ENCODE measurements at regions not wholly inside any gene's neighbourhood (a gene's known extent, or its start where the extent isn't known, plus 50 kb on each side); places are given as distances from the start of the nearest gene placed in this dataset.

GRCh38 chr5:68627001-68627400, 411.4 kb downstream of the PIK3R1 start:
- CTCF ChIA-PET = no interaction called here
- H4K20me1 ChIP-seq (ENCODE audit: insufficient read depth) = no peaks in the 10 kb centered on the region
- H3K9me2 ChIP-seq (ENCODE audit: insufficient read depth) = no peaks in the 10 kb centered on the region
- DNase-seq (ENCODE audit: low read depth, low spot score) = no peak
- RAD21 ChIA-PET (ENCODE audit: low non-redundant PET in 1 of 2, low total read pairs in 2 of 2, uncharacterized antibody in 2 of 2, unreplicated experiment in 2 of 2) = no interaction called here
- intact Hi-C loops (cut with micrococcal nuclease) = no loop called here
- no peaks in the 10 kb centered on the region for H3K27me3 ChIP-seq (ENCODE audit: insufficient read depth, low read length)
- POLR2A ChIA-PET = no interaction called here
- no peak overlapping the region for H3K4me2 ChIP-seq (ENCODE audit: low read length)
- H2AFZ ChIP-seq (ENCODE audit: low read depth, low read length, poor library complexity, severe bottlenecking) = no peak overlapping the region
- no peak overlapping the region for H3K9ac ChIP-seq (ENCODE audit: low read length)
- no peaks in the 10 kb centered on the region for H3K9me3 ChIP-seq (ENCODE audit: control insufficient read depth in 1 of 2, insufficient read depth in 1 of 2, low read depth in 1 of 2, low read length in 2 of 2)
- H3K79me2 ChIP-seq (ENCODE audit: insufficient read depth, low read length) = no peaks in the 10 kb centered on the region
- H3K4me1 ChIP-seq (ENCODE audit: control insufficient read depth in 1 of 2, insufficient read depth in 2 of 2, low read length in 2 of 2) = no peaks in the 10 kb centered on the region
- no peak overlapping the region for H3K4me3 ChIP-seq (replicated peaks in 1 of 2; ENCODE audit: low read depth in 1 of 2, low read length in 2 of 2)
- no peak for ATAC-seq
- H3K27ac ChIP-seq (ENCODE audit: low read depth, low read length) = no peak overlapping the region
- H3K36me3 ChIP-seq (ENCODE audit: control insufficient read depth in 1 of 2, insufficient read depth in 2 of 2, low read length in 2 of 2) = no peaks in the 10 kb centered on the region
- no peak for TF ChIP-seq EZH2 (IDR thresholded peaks at IDR 0.05)
- no peak for TF ChIP-seq REST (IDR thresholded peaks at IDR 0.05; ENCODE audit: low read depth)
- no peak for TF ChIP-seq CBX3 (IDR thresholded peaks at IDR 0.05; ENCODE audit: low read depth)
- no peak for TF ChIP-seq MAX (IDR thresholded peaks at IDR 0.05)
- no peak for TF ChIP-seq SRF (IDR thresholded peaks at IDR 0.05; ENCODE audit: low read depth)
- no peak for TF ChIP-seq TCF7L2 (IDR thresholded peaks at IDR 0.05; ENCODE audit: borderline replicate concordance, extremely low read depth, insufficient read depth, insufficient read length)
- TF ChIP-seq YY1 (IDR thresholded peaks at IDR 0.05; ENCODE audit: extremely low read depth, insufficient replicate concordance, low read depth, low read length) = no peak
- TF ChIP-seq EZH2phosphoT487 (IDR thresholded peaks at IDR 0.05; ENCODE audit: borderline replicate concordance) = no peak
- no peak for TF ChIP-seq ZFX (IDR thresholded peaks at IDR 0.05)
- TF ChIP-seq ZBTB33 (IDR thresholded peaks at IDR 0.05; ENCODE audit: extremely low read depth, insufficient replicate concordance, low read length) = no peak
- no peak for TF ChIP-seq ZNF274 (IDR thresholded peaks at IDR 0.05; ENCODE audit: low read depth, low read length)
- no peak for TF ChIP-seq POLR2AphosphoS5 (IDR thresholded peaks at IDR 0.05; ENCODE audit: low read depth, low read length)
- TF ChIP-seq RAD21 (IDR thresholded peaks at IDR 0.05; ENCODE audit: low read depth) = no peak
- TF ChIP-seq POLR2A (IDR thresholded peaks at IDR 0.05; ENCODE audit: borderline replicate concordance, extremely low read depth, insufficient read depth, insufficient read length) = no peak
- no peak for TF ChIP-seq CTCF (IDR thresholded peaks at IDR 0.05 in 2 of 3, conservative IDR thresholded peaks at IDR 0.05 in 1 of 3; ENCODE audit: borderline replicate concordance in 1 of 3, insufficient read depth in 1 of 3, low read depth in 2 of 3, low read length in 2 of 3)
- BruUV-seq (replicated peaks) = no TSS peak

Measured in HCT116 (cell line).